GM23338 (cell line): ENCODE measurements at regions not wholly inside any gene's neighbourhood (a gene's known extent, or its start where the extent isn't known, plus 50 kb on each side); places are given as distances from the start of the nearest gene placed in this dataset.

Source experiments
- ATAC-seq: fragments of 200-7000 bp; cut with Tn5 transposase; 3 replicates; pipeline ENCODE4 v1.9.1; 2020
- DNase-seq: peaks from one replicate; pipeline ENCODE4 v3.0.0-alpha.2; 2015; ENCODE audit warnings: low spot score
- H2AFZ ChIP-seq: fragments of 200-600 bp; sonication (generic); 2 replicates; pipeline ENCODE4 v1.8.0; 2016; ENCODE audit warnings: antibody characterized with exemption, mild to moderate bottlenecking, moderate library complexity
- H3F3A ChIP-seq: fragments of 200-600 bp; sonication (generic); replicated peaks from 2 replicates; pipeline ENCODE4 v1.8.0; 2017; ENCODE audit warnings: antibody characterized with exemption, mixed run types, low read depth
- H3K27ac ChIP-seq: fragments of 200-600 bp; sonication (generic); 2 replicates; pipeline ENCODE4 v1.6.1; 2016; ENCODE audit warnings: low read depth
- H3K27me3 ChIP-seq: fragments of 200-600 bp; sonication (generic); 2 replicates; pipeline ENCODE4 v1.8.0; 2016; ENCODE audit warnings: mild to moderate bottlenecking, mixed run types, moderate library complexity; ENCODE audit not compliant: insufficient read depth
- H3K36me3 ChIP-seq: fragments of 200-600 bp; sonication (generic); 2 replicates; pipeline ENCODE4 v1.8.0; 2016; ENCODE audit warnings: mild to moderate bottlenecking; ENCODE audit not compliant: insufficient read depth
- H3K4me1 ChIP-seq: fragments of 200-600 bp; sonication (generic); 2 replicates; pipeline ENCODE4 v1.8.0; 2016; ENCODE audit warnings: mild to moderate bottlenecking, moderate library complexity; ENCODE audit not compliant: insufficient read depth
- H3K4me2 ChIP-seq: fragments of 200-600 bp; sonication (generic); 2 replicates; pipeline ENCODE4 v1.7.1; 2017; ENCODE audit warnings: mixed run types
- H3K4me3 ChIP-seq: fragments of 200-600 bp; sonication (generic); 2 replicates; pipeline ENCODE4 v1.6.1; 2016; ENCODE audit warnings: mixed run types
- H3K79me2 ChIP-seq: fragments of 200-600 bp; sonication (generic); replicated peaks from 2 replicates; pipeline ENCODE4 v1.8.0; 2017; ENCODE audit warnings: mild to moderate bottlenecking; ENCODE audit not compliant: insufficient read depth
- H3K9me2 ChIP-seq: fragments of 200-600 bp; sonication (generic); 2 replicates; pipeline ENCODE4 v1.8.0; 2017; ENCODE audit not compliant: insufficient read depth
- H4K20me1 ChIP-seq: fragments of 200-600 bp; sonication (generic); replicated peaks from 2 replicates; pipeline ENCODE4 v1.8.0; 2017; ENCODE audit warnings: mild to moderate bottlenecking; ENCODE audit not compliant: insufficient read depth
- H3K27ac Mint-ChIP-seq: 2 replicates; pipeline ENCODE4 v1.8.0; 2020; ENCODE audit warnings: inconsistent platforms, mild to moderate bottlenecking, moderate library complexity, mixed read lengths
- H3K27me3 Mint-ChIP-seq: 3 replicates; pipeline ENCODE4 v1.8.0; 2022; ENCODE audit warnings: low read depth, mild to moderate bottlenecking, moderate library complexity, mixed read lengths, inconsistent platforms; ENCODE audit not compliant: insufficient read depth, poor library complexity
- H3K36me3 Mint-ChIP-seq: 3 replicates; pipeline ENCODE4 v1.8.0; 2021; ENCODE audit warnings: low read depth, mild to moderate bottlenecking, inconsistent platforms, moderate library complexity, mixed read lengths
- H3K4me1 Mint-ChIP-seq: 3 replicates; pipeline ENCODE4 v1.8.0; 2020; ENCODE audit warnings: mild to moderate bottlenecking, inconsistent platforms, mixed read lengths
- H3K4me3 Mint-ChIP-seq: 3 replicates; pipeline ENCODE4 v1.8.0; 2021; ENCODE audit warnings: moderate library complexity, mild to moderate bottlenecking, inconsistent platforms, mixed read lengths
- H3K9me3 Mint-ChIP-seq: 3 replicates; pipeline ENCODE4 v1.8.0; 2020; ENCODE audit warnings: moderate library complexity, mild to moderate bottlenecking, inconsistent platforms, mixed read lengths
- CREB1 ChIP-seq: fragments of 250-450 bp; sonication (Bioruptor Pico); IDR thresholded peaks from 2 replicates; pipeline ENCODE4 v1.5.0; 2020; ENCODE audit warnings: low read depth, mild to moderate bottlenecking, moderate library complexity
- EZH2 ChIP-seq: fragments of 200-600 bp; sonication (generic); IDR thresholded peaks from one replicate; pipeline ENCODE4 v1.8.0; 2017; ENCODE audit warnings: antibody characterized with exemption, mild to moderate bottlenecking, low read depth; ENCODE audit not compliant: unreplicated experiment
- EZH2phosphoT487 ChIP-seq: fragments of 200-600 bp; sonication (generic); IDR thresholded peaks from one replicate; pipeline ENCODE4 v1.8.1; 2018; ENCODE audit warnings: antibody characterized with exemption; ENCODE audit not compliant: unreplicated experiment
- JUNB ChIP-seq: IDR thresholded peaks from one replicate; pipeline ENCODE4 v1.6.1; 2016; ENCODE audit warnings: antibody characterized with exemption; ENCODE audit not compliant: unreplicated experiment
- NANOG ChIP-seq: IDR thresholded peaks from 2 replicates; pipeline ENCODE4 v1.6.1; 2016; ENCODE audit warnings: antibody characterized with exemption, borderline replicate concordance
- POLR2AphosphoS5 ChIP-seq: IDR thresholded peaks from 2 replicates; pipeline ENCODE4 v1.6.1; 2016; ENCODE audit warnings: antibody characterized with exemption, low read depth
- STAT1 ChIP-seq: IDR thresholded peaks from one replicate; pipeline ENCODE4 v1.6.1; 2016; ENCODE audit warnings: antibody characterized with exemption; ENCODE audit not compliant: unreplicated experiment
- ZNF114 ChIP-seq: fragments of 250-450 bp; sonication (Bioruptor Pico); IDR thresholded peaks from 2 replicates; pipeline ENCODE4 v1.5.0; 2020; ENCODE audit warnings: mild to moderate bottlenecking, moderate library complexity
- ZNF331 ChIP-seq: fragments of 250-450 bp; sonication (Bioruptor Pico); IDR thresholded peaks from 2 replicates; pipeline ENCODE4 v1.5.0; 2020; ENCODE audit warnings: low read depth, mild to moderate bottlenecking, moderate library complexity
- ZNF462 ChIP-seq: fragments of 250-450 bp; sonication (Bioruptor Pico); IDR thresholded peaks from 2 replicates; pipeline ENCODE4 v1.5.0; 2020; ENCODE audit warnings: mild to moderate bottlenecking, moderate library complexity
- TF ChIP-seq, protein P1 (sequence below): IDR thresholded peaks from one replicate; pipeline ENCODE4 v1.6.1; 2018; ENCODE audit warnings: antibody characterized with exemption; ENCODE audit not compliant: unreplicated experiment
- TF ChIP-seq, protein P2 (sequence below), 2 experiments: fragments of 200-600 bp in 1 of 2; sonication (generic) in 1 of 2; conservative IDR thresholded peaks; 2 replicates each; pipeline versions ENCODE4 v1.5.1 to v1.6.1; 2016 to 2017; ENCODE audit warnings: antibody characterized with exemption in 2 of 2, low read depth in 2 of 2, mild to moderate bottlenecking in 2 of 2, moderate library complexity in 1 of 2
- TF ChIP-seq, protein P3 (sequence below): IDR thresholded peaks from 2 replicates; pipeline ENCODE4 v1.6.1; 2016; ENCODE audit warnings: antibody characterized with exemption

- peaks cover 10% of the 10 kb centered on the region; the same call in 1 of the 3 replicates for H3K36me3 Mint-ChIP-seq
- Histone ChIP-seq H3K27ac (no peak overlapping the region), H3K36me3 (peaks cover 20% of the 10 kb centered on the region), H4K20me1 (no peaks in the 10 kb centered on the region), H3K4me1 (no peaks in the 10 kb centered on the region), H3F3A (no peaks in the 10 kb centered on the region), H2AFZ (no peak overlapping the region), H3K9me2 (no peaks in the 10 kb centered on the region), H3K4me3 (no peak overlapping the region), H3K27me3 (no peaks in the 10 kb centered on the region), H3K79me2 (no peaks in the 10 kb centered on the region), H3K4me2 (no peak overlapping the region)
- H3K9me3 Mint-ChIP-seq, result peaks cover 14% of the 10 kb centered on the region
- peaks cover 1% of the 10 kb centered on the region for H3K27me3 Mint-ChIP-seq
- ATAC-seq (no peak), DNase-seq (no peak)
- no peak overlapping the region for H3K4me3 Mint-ChIP-seq
- H3K4me1 Mint-ChIP-seq, result no peaks in the 10 kb centered on the region
- no peak overlapping the region for H3K27ac Mint-ChIP-seq
- TF ChIP-seq CREB1 (CRISPR knock-in tag) (no peak), POLR2AphosphoS5 (no peak), STAT1 (no peak), EZH2phosphoT487 (no peak), NANOG (no peak), ZNF462 (CRISPR knock-in tag) (no peak), EZH2 (no peak), ZNF114 (CRISPR knock-in tag) (no peak), ZNF331 (CRISPR knock-in tag) (no peak), JUNB (no peak)
- TF ChIP-seq, protein P1, sequence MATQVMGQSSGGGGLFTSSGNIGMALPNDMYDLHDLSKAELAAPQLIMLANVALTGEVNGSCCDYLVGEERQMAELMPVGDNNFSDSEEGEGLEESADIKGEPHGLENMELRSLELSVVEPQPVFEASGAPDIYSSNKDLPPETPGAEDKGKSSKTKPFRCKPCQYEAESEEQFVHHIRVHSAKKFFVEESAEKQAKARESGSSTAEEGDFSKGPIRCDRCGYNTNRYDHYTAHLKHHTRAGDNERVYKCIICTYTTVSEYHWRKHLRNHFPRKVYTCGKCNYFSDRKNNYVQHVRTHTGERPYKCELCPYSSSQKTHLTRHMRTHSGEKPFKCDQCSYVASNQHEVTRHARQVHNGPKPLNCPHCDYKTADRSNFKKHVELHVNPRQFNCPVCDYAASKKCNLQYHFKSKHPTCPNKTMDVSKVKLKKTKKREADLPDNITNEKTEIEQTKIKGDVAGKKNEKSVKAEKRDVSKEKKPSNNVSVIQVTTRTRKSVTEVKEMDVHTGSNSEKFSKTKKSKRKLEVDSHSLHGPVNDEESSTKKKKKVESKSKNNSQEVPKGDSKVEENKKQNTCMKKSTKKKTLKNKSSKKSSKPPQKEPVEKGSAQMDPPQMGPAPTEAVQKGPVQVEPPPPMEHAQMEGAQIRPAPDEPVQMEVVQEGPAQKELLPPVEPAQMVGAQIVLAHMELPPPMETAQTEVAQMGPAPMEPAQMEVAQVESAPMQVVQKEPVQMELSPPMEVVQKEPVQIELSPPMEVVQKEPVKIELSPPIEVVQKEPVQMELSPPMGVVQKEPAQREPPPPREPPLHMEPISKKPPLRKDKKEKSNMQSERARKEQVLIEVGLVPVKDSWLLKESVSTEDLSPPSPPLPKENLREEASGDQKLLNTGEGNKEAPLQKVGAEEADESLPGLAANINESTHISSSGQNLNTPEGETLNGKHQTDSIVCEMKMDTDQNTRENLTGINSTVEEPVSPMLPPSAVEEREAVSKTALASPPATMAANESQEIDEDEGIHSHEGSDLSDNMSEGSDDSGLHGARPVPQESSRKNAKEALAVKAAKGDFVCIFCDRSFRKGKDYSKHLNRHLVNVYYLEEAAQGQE, result no peak
- TF ChIP-seq, protein P2, sequence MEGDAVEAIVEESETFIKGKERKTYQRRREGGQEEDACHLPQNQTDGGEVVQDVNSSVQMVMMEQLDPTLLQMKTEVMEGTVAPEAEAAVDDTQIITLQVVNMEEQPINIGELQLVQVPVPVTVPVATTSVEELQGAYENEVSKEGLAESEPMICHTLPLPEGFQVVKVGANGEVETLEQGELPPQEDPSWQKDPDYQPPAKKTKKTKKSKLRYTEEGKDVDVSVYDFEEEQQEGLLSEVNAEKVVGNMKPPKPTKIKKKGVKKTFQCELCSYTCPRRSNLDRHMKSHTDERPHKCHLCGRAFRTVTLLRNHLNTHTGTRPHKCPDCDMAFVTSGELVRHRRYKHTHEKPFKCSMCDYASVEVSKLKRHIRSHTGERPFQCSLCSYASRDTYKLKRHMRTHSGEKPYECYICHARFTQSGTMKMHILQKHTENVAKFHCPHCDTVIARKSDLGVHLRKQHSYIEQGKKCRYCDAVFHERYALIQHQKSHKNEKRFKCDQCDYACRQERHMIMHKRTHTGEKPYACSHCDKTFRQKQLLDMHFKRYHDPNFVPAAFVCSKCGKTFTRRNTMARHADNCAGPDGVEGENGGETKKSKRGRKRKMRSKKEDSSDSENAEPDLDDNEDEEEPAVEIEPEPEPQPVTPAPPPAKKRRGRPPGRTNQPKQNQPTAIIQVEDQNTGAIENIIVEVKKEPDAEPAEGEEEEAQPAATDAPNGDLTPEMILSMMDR (conservative IDR thresholded peaks at IDR 0.05; ENCODE audit: low read depth in 2 of 2), result no peak
- TF ChIP-seq, protein P3, sequence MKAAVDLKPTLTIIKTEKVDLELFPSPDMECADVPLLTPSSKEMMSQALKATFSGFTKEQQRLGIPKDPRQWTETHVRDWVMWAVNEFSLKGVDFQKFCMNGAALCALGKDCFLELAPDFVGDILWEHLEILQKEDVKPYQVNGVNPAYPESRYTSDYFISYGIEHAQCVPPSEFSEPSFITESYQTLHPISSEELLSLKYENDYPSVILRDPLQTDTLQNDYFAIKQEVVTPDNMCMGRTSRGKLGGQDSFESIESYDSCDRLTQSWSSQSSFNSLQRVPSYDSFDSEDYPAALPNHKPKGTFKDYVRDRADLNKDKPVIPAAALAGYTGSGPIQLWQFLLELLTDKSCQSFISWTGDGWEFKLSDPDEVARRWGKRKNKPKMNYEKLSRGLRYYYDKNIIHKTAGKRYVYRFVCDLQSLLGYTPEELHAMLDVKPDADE, result no peak
These were observed 1919.9 kb upstream of the LRRTM1 start for GRCh38 chr2:82224301-82224940.
